GM12878 (cell line): ENCODE measurements at regions not wholly inside any gene's neighbourhood (a gene's known extent, or its start where the extent isn't known, plus 50 kb on each side); places are given as distances from the start of the nearest gene placed in this dataset.

Experiments used
- ATF3 ChIP-seq: IDR thresholded peaks from 2 replicates; pipeline ENCODE4 v1.6.1; 2011; ENCODE audit warnings: low read depth, mild to moderate bottlenecking, low read length, moderate library complexity, borderline replicate concordance; ENCODE audit errors: extremely low read depth
- EP300 ChIP-seq, 2 experiments: fragments of 150-350 bp in 1 of 2; IDR thresholded peaks; 2 replicates each; pipeline ENCODE4 v1.6.1; 2011 to 2012; ENCODE audit warnings: low read depth in 2 of 2, low read length in 2 of 2, borderline replicate concordance in 1 of 2, improper control_type of control experiment in 1 of 2, inconsistent platforms in 1 of 2; ENCODE audit not compliant: control insufficient read depth in 1 of 2

- TF ChIP-seq ATF3 (no peak), EP300 (IDR thresholded peaks at IDR 0.05; ENCODE audit: borderline replicate concordance in 1 of 2, control insufficient read depth in 1 of 2, low read depth in 2 of 2, low read length in 2 of 2) (no peak)
Measured at GRCh38 chr21:43274022-43274945, 105.5 kb downstream of the CRYAA start.
